HG03575 (cell line): ENCODE measurements at regions not wholly inside any gene's neighbourhood (a gene's known extent, or its start where the extent isn't known, plus 50 kb on each side); places are given as distances from the start of the nearest gene placed in this dataset.
A peak's percentile ranks its signal among the peaks of the same experiment; 100 is the strongest.
"Not testable (repeated sequence)": the region's sequence is repeated elsewhere in the genome, so short reads cannot be mapped to it uniquely, and the experiment has no call there.

ENCODE experiments used
- ATAC-seq: cut with Tn5 transposase; IDR thresholded peaks from one replicate; pipeline ENCODE4 v1.9.1; 2021; ENCODE audit not compliant: unreplicated experiment, insufficient number of reproducible peaks, low FRiP score; ENCODE audit errors: extremely low read depth

DNA sequence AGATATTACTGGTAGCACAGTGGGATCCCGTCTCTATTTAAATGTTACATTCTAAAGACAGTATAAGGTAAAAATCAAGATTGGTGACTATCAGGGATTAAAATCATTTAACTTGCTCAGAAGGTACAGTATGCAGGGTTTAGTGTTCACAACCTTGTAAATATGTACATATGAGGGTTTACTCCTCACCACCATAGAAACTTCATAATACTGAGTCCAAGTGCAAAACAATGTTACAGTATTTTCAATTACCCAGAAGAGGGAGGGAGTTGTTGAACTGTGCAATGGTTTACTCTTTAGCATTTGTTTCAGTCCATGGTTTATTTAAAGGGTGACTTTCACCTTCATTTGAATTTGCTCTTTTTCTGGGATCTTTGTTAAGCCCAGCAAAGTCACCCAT lies 165.1 kb downstream of the ZNF621 start:
- no peak for ATAC-seq

DNA sequence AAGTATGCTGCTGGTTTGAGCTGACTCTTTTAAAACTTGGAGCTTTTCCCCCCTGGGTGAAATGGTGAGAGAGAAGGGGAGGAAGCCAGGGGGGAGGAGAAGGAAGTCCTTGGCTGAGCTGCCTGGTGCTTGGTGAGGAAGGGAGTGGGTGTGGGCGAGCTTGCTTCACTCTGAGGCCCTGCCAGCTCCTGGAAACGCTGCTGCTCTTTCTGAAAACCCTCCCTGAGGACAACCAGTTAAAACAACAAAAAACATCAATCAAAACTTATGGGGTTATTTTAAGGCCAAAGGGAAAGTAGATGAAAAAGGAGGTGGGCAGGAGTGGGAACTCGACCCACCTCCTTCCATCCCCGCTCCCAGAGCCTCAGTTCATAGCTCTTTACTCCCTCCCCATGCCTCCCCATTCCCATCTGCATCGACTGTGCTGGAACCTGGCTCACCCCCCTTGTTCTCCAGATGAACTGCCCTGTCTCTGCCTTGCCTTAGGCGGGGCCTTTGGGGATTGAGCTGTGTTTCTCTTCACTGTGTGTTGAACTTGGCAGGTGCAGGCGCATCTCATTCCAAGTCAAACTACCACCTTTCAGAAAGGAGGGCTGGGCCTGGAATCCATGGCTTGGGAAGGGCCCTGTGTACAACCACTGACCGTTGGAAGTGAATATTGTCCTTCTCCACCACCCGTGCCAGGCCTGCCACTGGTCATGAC lies 166.1 kb downstream of the ZNF621 start:
- ATAC-seq: no peak

DNA sequence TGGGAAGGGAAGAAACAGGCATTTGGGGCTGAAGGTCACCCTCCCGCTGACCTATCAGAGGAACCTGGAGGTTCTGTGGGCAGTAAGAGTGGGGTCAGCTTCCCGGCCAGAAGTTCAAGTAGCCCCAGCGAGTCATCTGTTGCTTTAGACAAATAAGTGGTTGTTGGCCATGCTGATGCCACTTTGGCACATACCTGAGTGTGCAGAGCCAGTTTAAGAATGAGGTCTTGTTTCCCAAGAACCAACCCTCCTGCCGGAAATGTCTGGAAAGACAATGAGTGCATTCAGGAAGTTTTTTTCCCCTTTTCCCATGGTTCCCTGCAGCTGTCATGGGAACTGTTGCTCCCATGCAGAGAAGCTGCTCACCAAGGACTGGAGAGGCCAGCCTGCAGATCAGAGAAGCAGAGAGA lies 166.7 kb downstream of the ZNF621 start:
- no peak for ATAC-seq

DNA sequence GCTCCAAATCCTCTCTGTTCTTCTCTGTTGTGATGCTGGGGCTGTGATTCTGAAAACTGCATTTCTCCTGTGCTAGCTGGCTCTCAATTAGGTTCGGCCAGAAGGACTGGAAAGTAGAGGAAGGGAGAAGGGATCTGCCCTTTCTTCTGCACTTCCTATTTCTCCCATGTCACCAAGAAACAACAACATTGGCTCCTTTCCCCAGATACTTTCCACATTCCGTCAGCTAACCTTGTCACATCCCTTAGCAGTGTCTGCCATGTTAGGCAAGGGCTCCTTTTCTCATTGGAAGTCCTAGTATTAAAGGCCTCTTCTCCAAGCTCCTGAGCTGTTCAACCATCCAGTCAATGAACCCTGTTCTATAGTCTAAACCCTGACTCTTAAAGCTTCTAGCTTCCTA lies 171.1 kb downstream of the ZNF621 start:
- no peak for ATAC-seq

DNA sequence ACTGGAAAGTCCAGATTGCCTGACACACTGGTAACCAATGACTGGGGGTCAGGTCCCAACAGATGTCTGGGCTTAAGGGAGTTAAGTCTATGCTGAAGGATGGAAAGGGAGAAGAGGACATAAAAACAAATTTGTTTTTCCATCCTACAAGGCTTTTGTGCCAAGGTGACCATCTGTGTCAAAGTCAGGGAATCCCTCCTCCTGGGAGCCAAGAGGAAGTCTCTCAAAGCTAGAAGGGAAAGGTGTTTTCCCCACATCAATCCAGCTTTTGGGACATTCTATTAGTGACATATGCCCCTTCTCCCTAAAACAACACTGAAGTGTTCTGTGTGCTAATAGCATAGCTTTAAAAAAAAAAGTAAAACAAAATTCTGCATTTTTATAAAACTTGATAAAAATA lies 173.9 kb downstream of the ZNF621 start:
- not testable (repeated sequence) for ATAC-seq

DNA sequence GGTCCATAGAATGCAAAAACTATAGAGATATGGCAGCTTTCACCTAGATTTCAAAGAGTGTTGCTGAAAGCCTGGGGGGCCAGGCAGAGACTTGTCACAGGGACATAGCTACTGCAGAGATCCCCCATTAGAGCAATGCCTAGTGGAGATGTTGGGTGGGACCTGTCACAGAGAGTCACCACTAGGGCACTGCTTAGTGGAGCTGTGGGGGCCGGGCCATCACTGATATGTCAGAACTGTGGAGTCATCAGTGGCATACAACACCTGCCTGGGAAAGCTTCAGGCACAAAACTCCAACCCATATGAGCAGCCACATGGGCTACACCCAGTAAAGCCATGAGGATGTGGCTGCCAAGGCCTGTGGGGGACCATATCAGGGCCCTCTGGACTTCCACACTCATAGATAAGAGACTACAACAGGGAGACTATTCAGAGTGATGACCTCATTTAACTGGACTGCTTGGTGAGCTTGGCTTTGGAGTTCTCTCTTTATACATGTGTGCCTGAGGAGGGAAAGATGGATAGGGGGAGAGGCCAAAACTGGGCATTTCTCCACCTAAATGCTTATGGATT lies 176.3 kb downstream of the ZNF621 start:
- ATAC-seq: no peak

DNA sequence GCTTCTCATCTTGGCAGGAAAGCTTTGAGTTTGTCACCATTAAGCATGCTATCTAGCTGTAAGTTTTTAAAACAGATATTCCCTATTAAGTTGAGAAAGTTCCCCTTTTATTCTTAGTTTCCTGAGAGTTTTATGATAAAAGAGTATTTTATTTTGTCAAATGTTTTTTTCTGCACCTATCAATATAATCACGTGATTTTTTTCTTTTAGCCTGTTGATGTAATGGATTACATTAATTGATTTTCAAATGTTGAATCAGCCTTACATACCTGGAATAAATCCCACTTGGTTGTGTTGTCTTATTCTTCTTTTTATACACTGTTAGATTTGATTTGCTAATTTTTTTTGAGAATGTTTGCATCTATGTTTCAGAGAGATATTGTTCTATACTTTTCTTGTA lies 179.5 kb downstream of the ZNF621 start:
- ATAC-seq: no peak

DNA sequence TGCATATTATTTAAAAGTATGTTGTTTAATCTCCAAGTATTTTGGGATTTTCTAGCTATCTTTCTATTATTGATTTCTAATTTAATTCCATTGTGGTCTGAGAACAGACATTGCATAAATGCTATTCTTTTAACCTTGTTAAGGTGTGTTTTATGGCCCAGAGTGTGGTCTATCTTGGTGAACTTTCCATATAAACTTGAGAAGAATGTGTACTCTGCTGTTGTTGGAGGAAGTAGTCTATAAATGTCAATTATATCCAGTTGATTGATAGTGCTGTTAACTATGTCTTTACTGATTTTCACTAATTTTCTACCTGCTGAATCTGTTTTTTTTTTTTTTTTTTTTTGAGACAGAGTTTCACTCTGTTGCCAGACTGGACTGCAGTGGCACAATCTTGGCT lies 180.9 kb downstream of the ZNF621 start:
- no peak for ATAC-seq

DNA sequence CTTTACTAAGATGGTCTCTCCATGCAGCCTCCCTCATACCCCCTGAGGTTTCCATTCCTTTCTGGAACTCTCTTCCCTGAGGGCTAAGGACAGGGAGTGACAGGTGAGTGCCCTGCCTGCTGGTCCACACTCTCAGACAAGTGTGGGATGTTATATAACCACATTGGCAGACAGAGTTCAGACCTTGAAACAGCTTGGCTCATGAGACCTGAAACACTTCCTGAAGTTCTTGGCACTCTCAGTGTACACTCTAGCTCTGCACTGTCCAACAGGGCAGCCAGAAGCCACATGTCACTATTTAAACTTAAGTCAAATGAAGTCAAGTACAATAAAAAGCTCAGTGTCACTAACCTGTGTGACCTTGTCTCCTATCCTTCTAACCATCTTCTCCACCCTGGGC lies 188.5 kb downstream of the ZNF621 start:
- ATAC-seq: no peak

DNA sequence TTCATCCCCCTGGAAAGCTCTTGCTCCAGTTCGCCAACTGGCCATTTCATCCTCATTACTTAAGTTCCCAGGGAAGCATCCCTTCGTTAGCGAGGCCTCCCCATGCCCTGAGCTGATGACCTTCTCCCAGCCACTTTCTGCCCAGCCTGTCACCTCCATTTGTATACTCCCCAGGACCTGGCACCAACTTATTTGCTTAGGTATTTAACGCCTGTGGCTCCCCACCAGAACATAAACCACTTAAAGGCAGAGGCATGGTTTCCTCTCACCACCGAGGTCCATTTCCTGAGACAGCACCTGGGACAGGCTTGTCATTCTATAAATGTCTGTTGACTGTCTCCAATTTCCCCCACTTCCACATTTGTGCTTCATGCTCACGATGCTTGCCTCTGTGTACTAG lies 189.0 kb downstream of the ZNF621 start:
- ATAC-seq: no peak

DNA sequence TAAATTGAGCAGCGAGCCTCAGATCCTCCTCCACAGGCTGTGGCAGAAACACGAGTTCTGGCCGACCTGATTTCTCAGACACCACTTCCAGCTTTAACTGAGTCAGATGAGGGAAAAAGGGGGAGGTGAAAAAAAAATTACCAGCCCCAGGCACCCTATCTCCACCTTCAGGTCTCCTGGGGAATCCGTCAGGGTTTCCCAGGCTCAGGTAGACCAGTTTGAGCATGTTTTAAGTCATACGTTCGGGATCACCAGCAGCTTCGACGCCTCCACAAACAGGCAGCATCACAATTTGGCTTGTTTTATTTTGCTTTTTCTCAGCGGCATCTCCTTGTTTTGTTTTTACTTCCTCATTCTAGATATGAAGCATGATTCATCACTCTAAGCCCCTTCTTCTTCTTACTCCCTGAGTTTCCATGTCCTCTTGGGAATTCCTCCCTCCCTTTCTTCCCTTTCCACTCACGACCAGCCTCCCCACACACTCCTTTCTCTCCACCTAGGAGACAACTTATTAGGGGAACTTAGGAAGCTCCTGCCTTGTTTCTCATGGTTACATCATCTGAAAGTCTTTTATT lies 190.1 kb downstream of the ZNF621 start:
- ATAC-seq: no peak

DNA sequence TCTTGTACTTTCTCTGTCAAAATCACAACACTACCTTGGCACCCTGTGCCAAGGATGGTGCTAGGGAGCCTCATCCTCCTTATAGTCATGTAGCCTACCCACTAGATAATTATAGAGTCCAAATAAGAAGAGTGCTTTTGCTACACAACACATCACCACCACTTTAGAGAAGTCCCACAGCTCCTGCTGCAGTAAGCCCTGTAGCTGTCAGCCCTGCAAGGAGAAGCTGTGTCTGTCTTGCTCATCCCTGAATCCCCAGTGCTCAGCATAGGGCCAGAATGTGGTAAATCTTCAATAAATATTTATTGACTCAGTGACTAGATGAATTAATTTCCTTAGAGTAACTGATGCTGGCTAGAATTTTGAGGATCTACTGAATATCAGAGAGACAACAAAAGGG lies 190.8 kb downstream of the ZNF621 start:
- no peak for ATAC-seq

DNA sequence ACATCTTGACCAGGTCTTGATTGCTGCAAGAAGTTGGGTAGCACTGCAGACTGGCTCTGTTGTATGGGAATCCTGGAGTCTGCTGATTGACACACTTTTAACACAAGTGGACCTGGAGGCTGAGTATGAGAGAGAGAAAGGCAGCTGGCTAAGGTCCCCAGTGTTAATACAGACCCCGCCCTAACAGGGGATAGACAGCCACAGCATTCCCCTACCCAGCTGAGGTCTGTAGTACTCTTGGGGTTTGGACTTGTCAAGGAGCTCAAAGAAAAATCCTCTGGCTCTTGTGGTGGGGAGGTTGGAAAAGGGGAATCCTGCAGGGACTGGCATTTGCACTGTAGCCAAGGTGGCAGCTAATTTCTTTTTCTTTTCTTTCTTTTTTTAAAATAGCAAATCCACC lies 192.7 kb downstream of the ZNF621 start:
- no peak for ATAC-seq

DNA sequence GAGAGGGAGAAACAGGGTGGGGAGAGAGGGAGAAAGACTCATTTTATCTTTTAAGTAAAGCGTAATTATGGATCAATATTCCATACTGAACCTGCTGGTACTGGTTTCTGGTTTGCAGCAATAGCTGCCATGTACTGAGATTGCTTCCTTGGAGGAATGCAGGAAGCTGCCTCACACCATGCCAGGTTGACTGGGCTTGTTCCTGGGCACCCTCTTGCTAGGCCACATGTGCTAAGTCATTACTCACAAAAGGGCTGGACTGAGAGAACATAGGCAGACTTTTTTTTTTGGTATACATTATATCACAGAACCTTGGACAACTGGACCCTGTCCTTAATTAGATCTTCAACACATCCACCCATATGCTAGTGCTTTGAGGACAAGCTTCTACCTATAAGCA lies 193.4 kb downstream of the ZNF621 start:
- ATAC-seq: no peak

DNA sequence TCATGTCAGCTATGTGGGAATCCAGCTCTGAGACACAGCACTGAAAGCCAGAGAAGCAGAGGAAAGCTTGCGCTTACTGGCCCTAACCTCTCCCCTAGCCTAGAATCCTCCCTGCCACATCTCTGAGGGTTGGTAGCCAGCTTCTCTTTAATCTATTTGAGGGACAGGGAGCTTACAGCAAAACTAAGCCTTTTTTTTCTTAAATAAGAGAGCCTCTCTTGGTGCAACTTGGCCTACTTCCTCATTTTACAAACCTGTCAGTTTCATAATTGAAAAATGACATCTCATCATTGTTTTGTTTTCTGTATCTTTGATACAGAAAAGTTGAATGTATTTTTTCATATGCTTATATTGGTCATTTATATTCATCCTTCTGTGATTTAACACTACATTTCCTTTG lies 193.9 kb downstream of the ZNF621 start:
- ATAC-seq: peak; percentile 78

DNA sequence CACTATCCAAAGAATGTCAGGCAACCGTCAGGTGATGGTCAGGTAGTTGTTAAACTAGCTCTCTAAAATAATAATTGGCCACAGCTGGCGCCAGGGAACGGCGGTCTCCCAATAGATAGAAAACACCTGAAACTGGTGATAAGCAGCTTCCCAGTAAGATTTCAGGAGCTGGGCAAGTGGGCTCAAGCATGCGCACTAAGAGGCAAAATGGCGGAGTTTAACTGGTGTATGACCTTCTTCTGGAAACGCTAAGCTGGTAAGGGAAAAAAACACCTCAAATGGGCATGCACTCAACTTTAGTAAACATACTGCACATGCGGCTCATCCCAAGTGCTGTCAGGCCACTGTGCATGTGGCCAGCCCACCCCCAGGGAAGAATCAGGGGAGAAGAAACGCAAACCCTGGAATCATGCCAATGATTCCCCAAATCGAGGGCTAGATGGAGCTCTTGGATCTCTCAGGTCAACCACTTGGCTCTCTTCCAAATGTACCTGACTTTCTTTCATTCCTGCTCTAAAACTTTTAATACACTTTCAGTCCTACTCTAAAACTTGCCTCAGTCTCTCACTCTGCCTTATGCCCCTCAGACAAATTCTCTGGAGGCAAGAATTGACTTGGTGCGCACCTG lies 195.0 kb downstream of the ZNF621 start:
- ATAC-seq: no peak

DNA sequence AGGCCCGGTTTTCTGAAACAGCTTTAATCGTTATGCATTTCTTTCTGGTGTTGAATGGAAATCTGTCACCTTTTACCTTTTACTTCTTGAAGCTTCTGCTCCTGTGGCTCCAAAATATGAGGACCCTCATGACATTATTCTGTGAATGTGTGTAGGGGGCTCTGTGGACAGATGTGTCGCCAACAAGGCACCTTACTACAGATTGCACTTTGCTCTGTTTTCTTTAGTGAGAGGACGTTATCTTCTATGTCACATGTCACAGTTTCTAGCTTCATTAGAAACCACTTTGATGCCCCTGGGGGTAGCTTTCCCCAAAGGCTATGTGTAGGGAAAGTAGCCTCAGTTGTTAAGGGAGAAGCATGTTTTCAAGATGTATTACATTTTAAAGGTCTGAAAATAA lies 195.6 kb downstream of the ZNF621 start:
- no peak for ATAC-seq

DNA sequence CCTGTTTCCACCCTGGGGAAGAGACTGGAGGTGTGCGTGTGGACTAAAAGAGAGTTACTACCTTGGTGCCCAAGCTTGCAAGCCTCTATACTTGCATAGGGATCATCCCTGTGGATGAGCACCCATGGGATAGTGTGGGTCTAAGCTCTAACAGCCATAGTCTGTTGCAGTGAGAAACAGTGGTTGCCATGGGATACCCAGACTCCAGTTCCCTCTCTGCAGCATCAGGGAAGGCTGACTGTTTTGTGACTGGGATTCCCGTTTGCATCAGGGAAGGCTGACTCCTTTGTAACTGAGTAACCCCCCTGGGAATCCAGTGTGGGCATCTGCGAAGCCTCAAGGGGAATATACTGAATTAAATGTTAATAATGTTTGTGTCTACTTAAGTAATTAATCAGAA lies 196.1 kb downstream of the ZNF621 start:
- no peak for ATAC-seq

DNA sequence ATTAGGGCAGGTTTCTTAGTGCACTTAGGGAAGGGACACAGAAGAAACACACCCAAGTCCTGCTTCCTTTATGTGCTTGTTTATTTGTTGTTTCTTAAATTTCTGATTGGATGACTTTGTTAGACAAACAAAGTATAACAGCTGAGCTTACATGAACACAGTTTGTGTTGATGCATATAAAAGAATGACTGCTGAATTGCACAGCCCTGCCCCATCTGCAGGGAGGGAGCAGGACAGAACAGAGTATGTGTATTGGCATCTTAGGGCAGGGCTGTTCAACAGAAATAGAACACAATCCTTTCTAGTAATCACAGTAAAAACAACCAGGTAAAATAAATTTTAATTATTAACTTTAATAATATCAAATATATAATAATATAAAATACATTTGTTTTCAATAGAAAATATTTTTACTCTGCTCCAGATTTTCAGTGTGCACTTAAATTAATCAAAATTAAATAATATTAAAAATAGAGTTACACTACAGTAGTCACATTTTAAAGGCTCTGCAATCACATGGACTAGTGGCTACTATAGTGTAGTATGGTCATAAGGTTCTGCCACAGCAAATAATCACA lies 198.4 kb downstream of the ZNF621 start:
- no peak for ATAC-seq

DNA sequence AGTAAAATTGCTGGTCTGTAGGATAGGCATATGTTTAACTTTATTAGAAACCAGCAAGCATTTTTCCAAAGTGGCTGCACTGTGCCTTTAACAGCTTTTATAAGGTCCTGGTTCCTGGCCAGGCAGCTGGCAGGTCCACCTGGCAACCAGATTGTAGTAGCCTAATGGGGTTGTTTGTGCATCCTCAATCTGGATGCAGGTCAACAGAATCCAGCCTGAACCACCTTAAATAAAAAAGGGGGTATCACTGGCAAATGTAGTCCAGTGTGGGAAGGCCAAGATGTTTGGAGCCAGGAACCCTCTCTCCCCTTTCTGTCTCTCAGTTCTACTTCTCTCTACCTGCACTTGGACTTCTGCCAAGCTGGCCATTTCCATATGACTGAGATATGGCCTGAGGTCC lies 200.3 kb downstream of the ZNF621 start:
- ATAC-seq: no peak
